Thyroid gland (tissue), 4 donors: ENCODE measurements at regions not wholly inside any gene's neighbourhood (a gene's known extent, or its start where the extent isn't known, plus 50 kb on each side); places are given as distances from the start of the nearest gene placed in this dataset.

ENCODE experiments used
- POLR2A ChIP-seq, 2 donors: fragments of 450-650 bp; IDR thresholded peaks; one replicate each; pipeline ENCODE4 v1.6.1; 2017; ENCODE audit warnings: antibody characterized with exemption in 2 of 2, mild to moderate bottlenecking in 2 of 2, moderate library complexity in 1 of 2
- TF ChIP-seq, protein P1 (sequence below), 6 experiments: fragments of 200-600 bp in 3 of 6; fragments of 450-650 bp in 3 of 6; sonication (generic) in 3 of 6; IDR thresholded peaks; one replicate each; pipeline ENCODE4 v1.5.1; 2016 to 2019; ENCODE audit warnings: antibody characterized with exemption in 6 of 6, mild to moderate bottlenecking in 2 of 6, inconsistent platforms in 1 of 6, moderate library complexity in 1 of 6

DNA sequence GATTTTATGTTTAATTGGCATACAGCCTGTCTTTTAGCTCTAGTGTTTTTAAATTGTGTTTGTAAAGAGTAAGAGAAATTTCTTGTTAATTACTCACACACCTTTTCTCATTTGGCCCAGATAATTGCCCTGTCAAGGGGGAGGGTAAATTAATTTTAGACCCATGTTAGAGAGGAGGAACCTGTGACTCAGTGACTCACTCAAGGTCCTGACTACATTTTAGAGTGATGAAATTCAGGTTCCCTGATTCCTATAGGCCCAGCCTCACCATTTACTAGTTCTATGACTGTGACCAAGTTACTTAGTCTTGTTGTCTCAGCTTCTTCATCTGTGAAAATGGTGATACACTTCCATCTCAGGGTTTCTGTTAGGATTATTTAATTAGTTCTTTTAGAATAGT is 125.2 kb upstream of the DPH6 start:
- TF ChIP-seq, protein P1, sequence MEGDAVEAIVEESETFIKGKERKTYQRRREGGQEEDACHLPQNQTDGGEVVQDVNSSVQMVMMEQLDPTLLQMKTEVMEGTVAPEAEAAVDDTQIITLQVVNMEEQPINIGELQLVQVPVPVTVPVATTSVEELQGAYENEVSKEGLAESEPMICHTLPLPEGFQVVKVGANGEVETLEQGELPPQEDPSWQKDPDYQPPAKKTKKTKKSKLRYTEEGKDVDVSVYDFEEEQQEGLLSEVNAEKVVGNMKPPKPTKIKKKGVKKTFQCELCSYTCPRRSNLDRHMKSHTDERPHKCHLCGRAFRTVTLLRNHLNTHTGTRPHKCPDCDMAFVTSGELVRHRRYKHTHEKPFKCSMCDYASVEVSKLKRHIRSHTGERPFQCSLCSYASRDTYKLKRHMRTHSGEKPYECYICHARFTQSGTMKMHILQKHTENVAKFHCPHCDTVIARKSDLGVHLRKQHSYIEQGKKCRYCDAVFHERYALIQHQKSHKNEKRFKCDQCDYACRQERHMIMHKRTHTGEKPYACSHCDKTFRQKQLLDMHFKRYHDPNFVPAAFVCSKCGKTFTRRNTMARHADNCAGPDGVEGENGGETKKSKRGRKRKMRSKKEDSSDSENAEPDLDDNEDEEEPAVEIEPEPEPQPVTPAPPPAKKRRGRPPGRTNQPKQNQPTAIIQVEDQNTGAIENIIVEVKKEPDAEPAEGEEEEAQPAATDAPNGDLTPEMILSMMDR (IDR thresholded peaks at IDR 0.05), result no peak
- no peak for TF ChIP-seq POLR2A (IDR thresholded peaks at IDR 0.05)
